ENCODE measurements at regions not wholly inside any gene's neighbourhood (a gene's known extent, or its start where the extent isn't known, plus 50 kb on each side); places are given as distances from the start of the nearest gene placed in this dataset.

- TF ChIP-seq EZH2phosphoT487 (conservative IDR thresholded peaks at IDR 0.05; ENCODE audit: low read length), result no peak
- TF ChIP-seq CTCF (IDR thresholded peaks at IDR 0.05; ENCODE audit: insufficient read depth, low read length, poor library complexity, severe bottlenecking), result no peak
- Histone ChIP-seq H3K27me3 (ENCODE audit: low read length) (no peaks in the 10 kb centered on the region), H3F3A (ENCODE audit: insufficient read depth) (no peaks in the 10 kb centered on the region), H3K4me2 (ENCODE audit: low read depth, low read length, poor library complexity, severe bottlenecking) (no peak overlapping the region), H3K9me3 (ENCODE audit: insufficient read depth, low read length) (no peaks in the 10 kb centered on the region), H2AFZ (ENCODE audit: low read depth, low read length, severe bottlenecking) (no peak overlapping the region), H3K9me2 (replicated peaks; ENCODE audit: insufficient read depth, low read length) (no peaks in the 10 kb centered on the region), H3K4me3 (ENCODE audit: insufficient read depth, low read length, poor library complexity, severe bottlenecking) (no peak overlapping the region), H3K79me2 (ENCODE audit: insufficient read depth, low read length) (no peaks in the 10 kb centered on the region), H4K20me1 (ENCODE audit: low read depth, low read length) (no peaks in the 10 kb centered on the region), H3K36me3 (ENCODE audit: low read length) (no peaks in the 10 kb centered on the region), H3K9ac (ENCODE audit: low read length) (no peak overlapping the region), H3K27ac (ENCODE audit: low read depth, low read length) (no peak overlapping the region)
These were observed 85.7 kb upstream of the RBBP8 start for GRCh38 chr18:22847392-22847791.

GRCh38 chr18:22847867-22848451, 85.2 kb upstream of the RBBP8 start:
- H3K4me3 ChIP-seq (ENCODE audit: insufficient read depth, low read length, poor library complexity, severe bottlenecking), result no peak overlapping the region
- H3K79me2 ChIP-seq (ENCODE audit: insufficient read depth, low read length), result no peaks in the 10 kb centered on the region
- no peak for TF ChIP-seq EZH2phosphoT487 (conservative IDR thresholded peaks at IDR 0.05; ENCODE audit: low read length)
- TF ChIP-seq CTCF (IDR thresholded peaks at IDR 0.05; ENCODE audit: insufficient read depth, low read length, poor library complexity, severe bottlenecking), result no peak
- no peaks in the 10 kb centered on the region for H3K36me3 ChIP-seq (ENCODE audit: low read length)
- no peak overlapping the region for H3K9ac ChIP-seq (ENCODE audit: low read length)
- no peak overlapping the region for H3K27ac ChIP-seq (ENCODE audit: low read depth, low read length)
- no peaks in the 10 kb centered on the region for H3K9me2 ChIP-seq (replicated peaks; ENCODE audit: insufficient read depth, low read length)
- no peaks in the 10 kb centered on the region for H4K20me1 ChIP-seq (ENCODE audit: low read depth, low read length)
- H2AFZ ChIP-seq (ENCODE audit: low read depth, low read length, severe bottlenecking), result no peak overlapping the region
- H3K27me3 ChIP-seq (ENCODE audit: low read length), result no peaks in the 10 kb centered on the region
- H3F3A ChIP-seq (ENCODE audit: insufficient read depth), result no peaks in the 10 kb centered on the region
- H3K9me3 ChIP-seq (ENCODE audit: insufficient read depth, low read length), result no peaks in the 10 kb centered on the region
- no peak overlapping the region for H3K4me2 ChIP-seq (ENCODE audit: low read depth, low read length, poor library complexity, severe bottlenecking)

- Histone ChIP-seq H4K20me1 (ENCODE audit: low read depth, low read length) (no peaks in the 10 kb centered on the region), H2AFZ (ENCODE audit: low read depth, low read length, severe bottlenecking) (no peak overlapping the region), H3K27ac (ENCODE audit: low read depth, low read length) (no peak overlapping the region)
These were observed 84.5 kb upstream of the RBBP8 start for GRCh38 chr18:22848615-22849014.

More at GRCh38 chr18:22848615-22849014, 84.5 kb upstream of the RBBP8 start:
- TF ChIP-seq EZH2phosphoT487 (conservative IDR thresholded peaks at IDR 0.05; ENCODE audit: low read length) (no peak), CTCF (IDR thresholded peaks at IDR 0.05; ENCODE audit: insufficient read depth, low read length, poor library complexity, severe bottlenecking) (no peak)
- H3K36me3 ChIP-seq (ENCODE audit: low read length), result no peaks in the 10 kb centered on the region
- H3K9me3 ChIP-seq (ENCODE audit: insufficient read depth, low read length), result no peaks in the 10 kb centered on the region
- no peak overlapping the region for H3K9ac ChIP-seq (ENCODE audit: low read length)
- no peaks in the 10 kb centered on the region for H3K27me3 ChIP-seq (ENCODE audit: low read length)
- H3F3A ChIP-seq (ENCODE audit: insufficient read depth), result no peaks in the 10 kb centered on the region
- no peak overlapping the region for H3K4me3 ChIP-seq (ENCODE audit: insufficient read depth, low read length, poor library complexity, severe bottlenecking)
- no peaks in the 10 kb centered on the region for H3K9me2 ChIP-seq (replicated peaks; ENCODE audit: insufficient read depth, low read length)
- H3K4me2 ChIP-seq (ENCODE audit: low read depth, low read length, poor library complexity, severe bottlenecking), result no peak overlapping the region
- no peaks in the 10 kb centered on the region for H3K79me2 ChIP-seq (ENCODE audit: insufficient read depth, low read length)
